Naive thymus-derived CD4-positive, alpha-beta T cell (primary cell): ENCODE measurements at regions not wholly inside any gene's neighbourhood (a gene's known extent, or its start where the extent isn't known, plus 50 kb on each side); places are given as distances from the start of the nearest gene placed in this dataset.
A peak's percentile ranks its signal among the peaks of the same experiment; 100 is the strongest.
"Not testable (repeated sequence)": the region's sequence is repeated elsewhere in the genome, so short reads cannot be mapped to it uniquely, and the experiment has no call there.

ENCODE experiments used
- ATAC-seq: fragments of 150-1000 bp; cut with Tn5 transposase; 2 replicates; pipeline ENCODE4 v1.10.0; 2021; ENCODE audit warnings: mild to moderate bottlenecking, moderate library complexity
- CTCF ChIA-PET: fragments of 350-600 bp; sonication (Branson Sonifier 250); formaldehyde crosslinking; loops from one replicate; lab custom pipeline; 2021; ENCODE audit warnings: antibody characterized with exemption; lab: Charles Lee
- POLR2A ChIA-PET: fragments of 350-600 bp; sonication (Branson Sonifier 250); formaldehyde crosslinking; loops from one replicate; lab custom pipeline; 2021; ENCODE audit warnings: antibody characterized with exemption, inconsistent platforms; lab: Charles Lee
- DNase-seq, 9 donors: peaks; one replicate each; pipeline versions ENCODE4 v3.0.0 to v3.0.0-alpha.2; 2020 to 2022; ENCODE audit warnings: mixed read lengths in 1 of 9
- H3K27ac ChIP-seq: one replicate; pipeline ENCODE4 v1.7.0; 2013; ENCODE audit warnings: mild to moderate bottlenecking, low read depth, low read length, moderate library complexity
- H3K27me3 ChIP-seq, 2 donors: one replicate each; pipeline ENCODE4 v1.7.0; 2013; ENCODE audit warnings: low read length in 2 of 2, mild to moderate bottlenecking in 2 of 2, moderate library complexity in 2 of 2; ENCODE audit not compliant: control insufficient read depth in 2 of 2, insufficient read depth in 2 of 2
- H3K36me3 ChIP-seq, 3 experiments: 1 replicate in 2 of 3; 2 replicates in 1 of 3; pipeline ENCODE4 v1.7.0; 2013; ENCODE audit warnings: low read length in 3 of 3, mild to moderate bottlenecking in 3 of 3, moderate library complexity in 1 of 3; ENCODE audit not compliant: insufficient read depth in 3 of 3, control insufficient read depth in 2 of 3
- H3K4me1 ChIP-seq, 2 donors: one replicate each; pipeline ENCODE4 v1.7.0; 2013; ENCODE audit warnings: low read length in 2 of 2, mild to moderate bottlenecking in 2 of 2, moderate library complexity in 1 of 2; ENCODE audit not compliant: control insufficient read depth in 2 of 2, insufficient read depth in 2 of 2
- H3K4me3 ChIP-seq: 2 replicates; pipeline ENCODE4 v1.7.0; 2013; ENCODE audit warnings: mild to moderate bottlenecking, low read length
- H3K9me3 ChIP-seq, 3 experiments: 1 replicate in 2 of 3; 2 replicates in 1 of 3; pipeline ENCODE4 v1.7.0; 2013; ENCODE audit warnings: low read length in 3 of 3; ENCODE audit not compliant: control insufficient read depth in 2 of 3
- H3K27ac Mint-ChIP-seq, 9 donors: one replicate each; pipeline ENCODE4 v1.8.0; 2020 to 2022; ENCODE audit warnings: mixed read lengths in 9 of 9, mild to moderate bottlenecking in 8 of 9, moderate library complexity in 5 of 9, inconsistent platforms in 2 of 9
- H3K27me3 Mint-ChIP-seq, 5 donors: one replicate each; pipeline ENCODE4 v1.8.0; 2021 to 2022; ENCODE audit warnings: mixed read lengths in 5 of 5, mild to moderate bottlenecking in 1 of 5
- H3K36me3 Mint-ChIP-seq, 5 donors: one replicate each; pipeline ENCODE4 v1.8.0; 2020 to 2022; ENCODE audit warnings: mixed read lengths in 5 of 5, mild to moderate bottlenecking in 3 of 5, inconsistent platforms in 1 of 5
- H3K4me1 Mint-ChIP-seq, 7 donors: one replicate each; pipeline ENCODE4 v1.8.0; 2020 to 2022; ENCODE audit warnings: mixed read lengths in 7 of 7, mild to moderate bottlenecking in 3 of 7, inconsistent platforms in 1 of 7
- H3K4me3 Mint-ChIP-seq, 10 donors: one replicate each; pipeline ENCODE4 v1.8.0; 2020 to 2022; ENCODE audit warnings: mild to moderate bottlenecking in 10 of 10, mixed read lengths in 10 of 10, moderate library complexity in 6 of 10, inconsistent platforms in 2 of 10
- H3K9me3 Mint-ChIP-seq, 11 donors: one replicate each; pipeline ENCODE4 v1.8.0; 2020 to 2022; ENCODE audit warnings: mixed read lengths in 11 of 11, mild to moderate bottlenecking in 4 of 11, inconsistent platforms in 1 of 11, moderate library complexity in 1 of 11
- intact Hi-C, 2 donors: fragments of 100-400 bp; cut with micrococcal nuclease; formaldehyde crosslinking; loops; one replicate each; pipeline ENCODE4 v1.15.1; 2023

DNA sequence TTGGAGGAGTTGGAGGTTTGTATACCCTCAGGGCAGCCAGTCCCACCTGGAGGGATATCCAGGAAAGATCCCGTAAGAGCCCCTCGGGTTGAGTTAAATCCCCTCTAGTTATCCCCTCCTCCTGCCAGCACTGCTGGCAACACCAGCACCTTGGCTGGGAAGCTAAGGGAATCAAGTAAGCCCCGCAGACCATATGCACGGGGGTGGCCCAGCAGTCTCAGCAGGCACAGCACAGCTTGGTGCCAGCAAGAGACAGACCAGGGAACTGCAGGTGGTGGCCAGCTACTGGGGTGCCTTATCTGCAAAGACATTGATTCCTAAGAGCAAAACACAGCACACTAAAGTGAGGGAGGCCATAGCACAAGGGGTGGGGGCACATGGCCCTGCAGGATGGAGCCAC lies 173.8 kb downstream of the GOLGA6L4 start:
- H3K27me3 ChIP-seq, H3K4me3 ChIP-seq, H3K27ac ChIP-seq, H3K9me3 ChIP-seq, H3K4me1 Mint-ChIP-seq, H3K36me3 Mint-ChIP-seq, H3K36me3 ChIP-seq, intact Hi-C loops, H3K4me1 ChIP-seq, CTCF ChIA-PET, DNase-seq, POLR2A ChIA-PET, H3K27me3 Mint-ChIP-seq, H3K4me3 Mint-ChIP-seq, H3K9me3 Mint-ChIP-seq, H3K27ac Mint-ChIP-seq, ATAC-seq: not testable (repeated sequence)

DNA sequence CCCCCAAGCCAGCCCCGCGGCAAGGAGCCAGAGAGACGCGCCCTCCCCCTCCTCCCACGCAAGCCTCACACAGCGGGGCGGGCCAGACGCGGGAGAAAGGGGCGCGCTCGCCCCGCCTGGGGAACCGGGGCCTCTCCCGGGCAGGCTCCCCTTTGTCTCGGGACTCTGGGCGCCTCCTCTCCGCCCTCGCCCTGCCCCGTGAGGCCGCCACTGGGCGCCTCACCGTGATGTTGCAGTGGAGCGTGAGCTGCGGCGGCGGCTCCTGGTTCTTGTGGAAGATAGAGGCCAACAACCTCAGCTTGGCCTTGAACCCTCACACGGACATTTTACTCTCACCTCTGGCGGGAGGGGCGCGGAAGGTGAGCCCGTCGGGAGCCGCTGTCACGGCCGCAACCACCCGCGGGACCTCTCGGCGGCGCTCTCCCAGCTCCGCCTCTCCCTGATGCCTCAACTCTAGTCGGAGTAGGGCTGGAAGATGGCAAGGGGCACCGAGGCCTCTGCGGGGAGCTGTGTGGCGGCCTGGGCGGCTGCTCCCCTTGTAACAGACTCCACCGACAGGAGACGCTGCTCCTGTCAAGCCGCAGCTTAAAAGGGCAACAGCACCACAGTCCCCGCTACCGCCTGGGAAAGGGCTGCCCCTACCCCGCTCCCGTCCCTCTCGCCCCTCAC lies 179.2 kb upstream of the ZSCAN2 start:
- H3K36me3 Mint-ChIP-seq, POLR2A ChIA-PET, H3K9me3 Mint-ChIP-seq, H3K27ac Mint-ChIP-seq, H3K27ac ChIP-seq, H3K4me3 Mint-ChIP-seq, H3K4me3 ChIP-seq, H3K27me3 ChIP-seq, H3K36me3 ChIP-seq, H3K9me3 ChIP-seq, H3K27me3 Mint-ChIP-seq, ATAC-seq, CTCF ChIA-PET, intact Hi-C loops, H3K4me1 ChIP-seq, H3K4me1 Mint-ChIP-seq: not testable (repeated sequence)
- peak in 2 of 9 donors; percentile 2 to 18 for DNase-seq

DNA sequence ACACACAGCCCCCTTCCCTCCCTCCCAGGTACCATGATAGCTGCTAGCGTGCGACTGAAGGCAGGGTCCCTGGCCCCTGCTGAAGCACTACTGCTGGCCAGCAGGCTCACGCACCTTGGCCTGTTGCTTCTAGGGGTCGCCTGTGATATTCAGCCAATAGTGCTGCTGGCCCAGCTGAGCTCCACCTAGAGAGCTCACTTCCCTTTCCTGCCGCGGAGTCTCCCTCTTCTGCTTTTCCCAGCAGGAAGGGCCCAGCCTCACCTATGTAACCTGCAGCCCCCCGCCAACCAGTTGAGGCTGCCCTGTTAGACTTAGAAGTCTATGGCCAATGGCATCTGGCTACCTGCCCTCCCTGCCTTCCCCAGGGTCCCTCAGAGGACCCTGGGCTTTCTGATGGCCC lies 175.5 kb upstream of the ZSCAN2 start:
- H3K4me3 Mint-ChIP-seq, H3K27ac ChIP-seq, intact Hi-C loops, H3K4me1 ChIP-seq, H3K36me3 Mint-ChIP-seq, H3K4me3 ChIP-seq, H3K36me3 ChIP-seq, H3K9me3 ChIP-seq, H3K27me3 Mint-ChIP-seq, H3K27me3 ChIP-seq, H3K27ac Mint-ChIP-seq, H3K4me1 Mint-ChIP-seq, H3K9me3 Mint-ChIP-seq, POLR2A ChIA-PET, CTCF ChIA-PET, ATAC-seq, DNase-seq: not testable (repeated sequence)

DNA sequence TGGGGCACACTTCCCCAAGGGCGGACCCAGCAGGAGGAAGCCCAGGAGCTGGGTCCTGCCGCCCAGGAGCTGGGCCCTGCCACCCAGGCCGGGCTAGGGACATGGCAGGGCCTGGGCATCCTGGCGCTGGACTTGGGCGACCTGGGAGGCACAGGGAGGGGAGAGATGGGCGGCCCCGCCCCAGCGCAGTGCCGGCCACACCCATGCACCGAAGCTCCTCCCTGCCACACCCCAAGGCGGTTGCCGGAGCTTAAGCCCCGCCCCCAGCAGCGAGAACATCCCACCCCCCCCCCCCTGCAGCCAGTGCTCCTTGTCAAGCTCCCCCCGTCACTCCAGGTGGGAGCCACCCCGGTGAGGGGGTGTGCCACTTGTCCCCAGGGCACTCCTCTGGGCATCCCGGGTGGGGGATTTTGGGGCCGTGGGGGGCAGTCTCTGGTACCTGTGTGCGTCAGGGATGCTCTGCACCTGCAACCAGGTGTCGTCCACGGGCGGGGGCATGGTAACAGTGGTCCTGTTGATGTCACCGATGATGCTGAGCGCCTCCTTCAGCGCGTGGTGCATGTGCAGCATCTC lies 127.4 kb upstream of the ZSCAN2 start:
- H3K4me1 Mint-ChIP-seq, H3K9me3 ChIP-seq, CTCF ChIA-PET, H3K27ac ChIP-seq, intact Hi-C loops, H3K4me3 ChIP-seq, H3K27me3 Mint-ChIP-seq, H3K4me3 Mint-ChIP-seq, POLR2A ChIA-PET, DNase-seq, H3K36me3 Mint-ChIP-seq, H3K4me1 ChIP-seq, H3K9me3 Mint-ChIP-seq, H3K36me3 ChIP-seq, H3K27ac Mint-ChIP-seq, H3K27me3 ChIP-seq: not testable (repeated sequence)
- ATAC-seq: peak; percentile 22

DNA sequence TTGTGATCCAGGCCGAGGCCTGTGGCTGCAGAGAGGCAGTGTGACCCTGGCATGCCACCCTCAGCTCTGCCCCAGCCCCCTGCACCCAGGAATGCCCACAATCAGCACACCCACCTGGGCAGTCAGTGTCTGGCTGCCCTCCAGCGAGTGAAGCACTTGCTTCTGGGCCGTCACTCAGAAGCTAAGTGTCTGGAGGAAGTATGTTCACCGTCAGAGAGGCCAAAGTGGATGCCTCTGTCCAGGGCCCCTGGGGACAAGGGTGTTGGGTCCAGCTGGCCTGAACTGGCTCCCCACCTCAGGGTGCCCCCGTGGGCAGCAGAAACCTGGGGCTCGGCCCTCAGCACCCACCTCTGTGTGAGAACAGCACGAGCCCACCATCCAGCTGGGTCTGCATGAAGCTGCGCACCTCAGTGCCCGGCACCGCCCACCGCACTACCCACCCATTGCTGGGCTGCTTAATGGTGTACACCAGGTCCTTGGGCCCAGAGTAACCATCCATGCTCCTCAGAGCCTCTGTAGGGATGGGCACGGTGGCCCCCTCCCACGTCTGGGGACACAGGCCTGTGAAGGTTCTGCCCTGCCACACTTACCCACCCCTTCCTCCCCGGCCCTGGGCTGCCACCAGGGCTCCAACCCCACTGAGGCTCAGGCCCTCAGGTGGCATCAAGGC lies 124.3 kb upstream of the ZSCAN2 start:
- intact Hi-C loops: not testable (repeated sequence)

DNA sequence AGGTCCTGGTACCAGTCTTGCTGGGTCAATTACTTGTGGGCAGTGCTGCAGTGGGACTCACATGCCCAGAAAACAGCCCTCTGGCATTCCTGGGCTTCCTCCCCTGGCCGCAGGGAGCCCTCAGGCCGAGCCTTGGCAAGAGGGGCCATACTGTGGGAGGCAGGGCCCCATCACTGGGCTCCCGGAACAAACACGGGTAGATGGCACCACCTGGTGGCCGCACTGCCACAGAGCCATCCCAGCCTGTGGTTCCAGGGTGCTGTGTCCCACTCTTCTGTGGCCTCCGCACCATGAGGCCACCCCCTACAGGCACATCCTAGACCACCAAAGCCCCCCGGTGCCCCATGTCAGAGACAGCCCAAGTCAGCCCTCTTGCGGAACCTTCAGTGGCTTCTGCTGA lies 123.3 kb upstream of the ZSCAN2 start:
- H3K27me3 Mint-ChIP-seq, H3K36me3 ChIP-seq, H3K27ac Mint-ChIP-seq, H3K36me3 Mint-ChIP-seq, H3K4me1 Mint-ChIP-seq, DNase-seq, POLR2A ChIA-PET, CTCF ChIA-PET, intact Hi-C loops, H3K9me3 ChIP-seq, H3K9me3 Mint-ChIP-seq, H3K27ac ChIP-seq, H3K4me3 ChIP-seq, H3K4me1 ChIP-seq, H3K4me3 Mint-ChIP-seq, H3K27me3 ChIP-seq: not testable (repeated sequence)
- peak; percentile 89 for ATAC-seq

More for the DNA sequence above, 124.3 kb upstream of the ZSCAN2 start:
- H3K27ac ChIP-seq, H3K9me3 Mint-ChIP-seq, H3K4me1 ChIP-seq, DNase-seq, H3K4me1 Mint-ChIP-seq, POLR2A ChIA-PET, H3K27me3 Mint-ChIP-seq, H3K27ac Mint-ChIP-seq, H3K36me3 Mint-ChIP-seq, H3K9me3 ChIP-seq, H3K4me3 Mint-ChIP-seq, CTCF ChIA-PET, H3K36me3 ChIP-seq, H3K4me3 ChIP-seq, H3K27me3 ChIP-seq: not testable (repeated sequence)
- ATAC-seq: peak; percentile 21

DNA sequence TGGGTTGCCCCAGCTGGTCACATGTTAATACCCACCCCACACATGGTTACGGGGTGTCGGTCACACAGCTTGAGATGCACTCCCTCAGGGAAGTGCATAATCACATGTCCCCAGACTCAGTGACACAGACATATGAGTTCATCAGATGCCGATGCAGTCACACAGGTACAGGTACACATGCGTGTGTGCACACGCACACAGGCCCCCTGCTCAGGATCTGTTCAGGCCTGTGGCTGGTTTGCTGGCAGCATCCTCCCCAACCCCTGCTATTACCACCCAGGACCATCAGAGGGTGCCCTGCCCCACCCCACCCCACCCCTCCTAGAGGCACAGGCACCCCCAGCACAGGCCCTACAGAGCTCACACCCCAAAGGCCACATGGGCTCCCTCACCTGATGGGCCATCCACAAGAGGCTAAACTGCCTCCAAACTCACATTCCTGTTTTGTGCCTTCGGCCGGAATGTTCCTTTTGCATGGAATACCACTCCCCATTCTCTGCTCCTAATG lies 120.6 kb upstream of the ZSCAN2 start:
- H3K36me3 Mint-ChIP-seq, DNase-seq, H3K9me3 ChIP-seq, H3K27me3 ChIP-seq, H3K27me3 Mint-ChIP-seq, H3K27ac ChIP-seq, ATAC-seq, H3K9me3 Mint-ChIP-seq, H3K36me3 ChIP-seq, H3K27ac Mint-ChIP-seq, intact Hi-C loops, CTCF ChIA-PET, POLR2A ChIA-PET, H3K4me1 Mint-ChIP-seq, H3K4me1 ChIP-seq, H3K4me3 Mint-ChIP-seq, H3K4me3 ChIP-seq: not testable (repeated sequence)
